HG03064 (cell line): ENCODE measurements at regions not wholly inside any gene's neighbourhood (a gene's known extent, or its start where the extent isn't known, plus 50 kb on each side); places are given as distances from the start of the nearest gene placed in this dataset.
"Not testable (repeated sequence)": the region's sequence is repeated elsewhere in the genome, so short reads cannot be mapped to it uniquely, and the experiment has no call there.

Experiments used
- ATAC-seq: cut with Tn5 transposase; IDR thresholded peaks from one replicate; pipeline ENCODE4 v1.9.1; 2021; ENCODE audit warnings: low read depth; ENCODE audit not compliant: unreplicated experiment

GRCh38 chr21:36245649-36246048, 74.3 kb upstream of the MORC3 start:
- ATAC-seq: no peak

GRCh38 chr21:36246080-36246631, 73.8 kb upstream of the MORC3 start:
- no peak for ATAC-seq

- no peak for ATAC-seq
These were observed 72.5 kb upstream of the MORC3 start for GRCh38 chr21:36247316-36248010.

- ATAC-seq: no peak
These were observed 70.2 kb upstream of the MORC3 start for GRCh38 chr21:36249576-36250422.

- no peak for ATAC-seq
These were observed 69.4 kb upstream of the MORC3 start for GRCh38 chr21:36250423-36251075.

GRCh38 chr21:36254106-36254941, 65.7 kb upstream of the MORC3 start:
- no peak for ATAC-seq

- ATAC-seq: peak; percentile 65
These were observed 64.3 kb upstream of the MORC3 start for GRCh38 chr21:36255663-36256062.

GRCh38 chr21:36257657-36258056, 62.3 kb upstream of the MORC3 start:
- no peak for ATAC-seq

GRCh38 chr21:36260030-36260787, 59.8 kb upstream of the MORC3 start:
- ATAC-seq: no peak

GRCh38 chr21:36260802-36261201, 59.2 kb upstream of the MORC3 start:
- no peak for ATAC-seq

GRCh38 chr21:36261459-36261858, 58.5 kb upstream of the MORC3 start:
- no peak for ATAC-seq

- no peak for ATAC-seq
These were observed 56.2 kb upstream of the MORC3 start for GRCh38 chr21:36263797-36264196.

GRCh38 chr21:36265431-36265830, 54.6 kb upstream of the MORC3 start:
- ATAC-seq: no peak

- not testable (repeated sequence) for ATAC-seq
These were observed 52.2 kb upstream of the MORC3 start for GRCh38 chr21:36267828-36268227.

- ATAC-seq: not testable (repeated sequence)
These were observed 51.7 kb upstream of the MORC3 start for GRCh38 chr21:36268264-36268663.
